ENCODE measurements at regions not wholly inside any gene's neighbourhood (a gene's known extent, or its start where the extent isn't known, plus 50 kb on each side); places are given as distances from the start of the nearest gene placed in this dataset.

DNA sequence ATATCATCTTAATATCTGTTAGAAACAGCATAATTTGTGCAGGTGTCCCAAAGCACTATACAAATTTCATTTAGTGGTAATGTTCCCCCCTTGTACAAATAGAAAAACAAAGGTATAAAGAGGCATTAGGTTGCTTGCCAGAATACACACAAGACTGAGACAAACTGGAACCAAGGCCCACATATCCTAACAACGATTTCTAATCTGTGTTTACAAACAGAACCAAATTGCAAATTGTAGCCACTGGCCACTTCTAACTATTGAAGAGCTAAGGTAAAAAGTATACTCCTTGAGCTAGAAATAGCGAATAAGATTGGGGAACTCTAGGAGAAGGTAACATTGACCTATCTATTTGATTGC is 526.1 kb downstream of the KLF12 start:
- no peak overlapping the region for H3K27ac ChIP-seq
- no peaks in the 10 kb centered on the region for H3K27me3 ChIP-seq (ENCODE audit: insufficient read depth, low read depth)
- TF ChIP-seq, protein P1, sequence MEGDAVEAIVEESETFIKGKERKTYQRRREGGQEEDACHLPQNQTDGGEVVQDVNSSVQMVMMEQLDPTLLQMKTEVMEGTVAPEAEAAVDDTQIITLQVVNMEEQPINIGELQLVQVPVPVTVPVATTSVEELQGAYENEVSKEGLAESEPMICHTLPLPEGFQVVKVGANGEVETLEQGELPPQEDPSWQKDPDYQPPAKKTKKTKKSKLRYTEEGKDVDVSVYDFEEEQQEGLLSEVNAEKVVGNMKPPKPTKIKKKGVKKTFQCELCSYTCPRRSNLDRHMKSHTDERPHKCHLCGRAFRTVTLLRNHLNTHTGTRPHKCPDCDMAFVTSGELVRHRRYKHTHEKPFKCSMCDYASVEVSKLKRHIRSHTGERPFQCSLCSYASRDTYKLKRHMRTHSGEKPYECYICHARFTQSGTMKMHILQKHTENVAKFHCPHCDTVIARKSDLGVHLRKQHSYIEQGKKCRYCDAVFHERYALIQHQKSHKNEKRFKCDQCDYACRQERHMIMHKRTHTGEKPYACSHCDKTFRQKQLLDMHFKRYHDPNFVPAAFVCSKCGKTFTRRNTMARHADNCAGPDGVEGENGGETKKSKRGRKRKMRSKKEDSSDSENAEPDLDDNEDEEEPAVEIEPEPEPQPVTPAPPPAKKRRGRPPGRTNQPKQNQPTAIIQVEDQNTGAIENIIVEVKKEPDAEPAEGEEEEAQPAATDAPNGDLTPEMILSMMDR (conservative IDR thresholded peaks at IDR 0.05; ENCODE audit: low read depth, low read length), result no peak
- H3K4me2 ChIP-seq, result no peak overlapping the region
- H2AFZ ChIP-seq (ENCODE audit: low read depth), result no peak overlapping the region
- H3K9ac ChIP-seq, result no peak overlapping the region
- no peak overlapping the region for H3K4me3 ChIP-seq (IDR thresholded peaks at IDR 0.05; ENCODE audit: insufficient read depth, low read depth, low read length)
- H3K79me2 ChIP-seq (ENCODE audit: insufficient read depth, low read depth), result no peaks in the 10 kb centered on the region
- H3K36me3 ChIP-seq (ENCODE audit: insufficient read depth), result no peaks in the 10 kb centered on the region
- no peaks in the 10 kb centered on the region for H3K4me1 ChIP-seq (ENCODE audit: low read depth, poor library complexity, severe bottlenecking)
- H4K20me1 ChIP-seq (ENCODE audit: insufficient read depth), result no peaks in the 10 kb centered on the region

DNA sequence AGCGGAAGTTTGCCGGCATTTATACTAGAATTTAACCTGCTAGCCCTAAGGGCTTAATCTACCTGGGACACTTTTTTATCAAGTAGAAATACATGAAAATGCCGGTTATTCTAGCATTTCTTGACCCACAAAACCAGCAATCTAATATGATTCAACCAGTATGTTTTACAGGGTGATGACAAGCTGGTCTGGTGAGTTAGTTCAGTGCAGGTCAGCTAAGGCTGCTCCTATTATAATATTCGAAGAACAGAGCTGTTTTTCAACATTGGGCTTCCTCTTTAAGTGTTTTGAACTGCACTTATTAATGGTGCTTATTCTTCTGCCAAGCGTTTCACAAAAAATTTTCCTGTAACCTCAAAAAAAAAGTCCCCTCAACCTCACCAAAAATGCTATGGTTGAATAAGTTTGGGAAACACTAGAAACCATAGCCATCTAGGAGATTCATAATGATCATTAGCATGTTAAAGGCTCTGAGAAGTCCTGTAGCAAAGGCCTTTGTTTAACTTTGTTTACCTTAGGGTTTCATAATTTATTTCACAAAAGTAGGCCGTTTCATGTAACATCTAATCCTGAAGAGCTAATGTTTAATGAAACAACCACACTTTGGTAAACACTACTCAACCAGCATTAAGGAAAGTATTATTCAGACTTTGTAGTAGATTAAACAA is 526.6 kb downstream of the KLF12 start:
- H2AFZ ChIP-seq (ENCODE audit: low read depth), result no peak overlapping the region
- H3K4me3 ChIP-seq (IDR thresholded peaks at IDR 0.05; ENCODE audit: insufficient read depth, low read depth, low read length), result no peak overlapping the region
- H3K27me3 ChIP-seq (ENCODE audit: insufficient read depth, low read depth), result no peaks in the 10 kb centered on the region
- H3K9ac ChIP-seq, result no peak overlapping the region
- H4K20me1 ChIP-seq (ENCODE audit: insufficient read depth), result no peaks in the 10 kb centered on the region
- TF ChIP-seq, protein P1 (conservative IDR thresholded peaks at IDR 0.05; ENCODE audit: low read depth, low read length), result no peak
- H3K27ac ChIP-seq, result no peak overlapping the region
- H3K36me3 ChIP-seq (ENCODE audit: insufficient read depth), result no peaks in the 10 kb centered on the region
- no peaks in the 10 kb centered on the region for H3K79me2 ChIP-seq (ENCODE audit: insufficient read depth, low read depth)
- H3K4me1 ChIP-seq (ENCODE audit: low read depth, poor library complexity, severe bottlenecking), result no peaks in the 10 kb centered on the region
- H3K4me2 ChIP-seq, result no peak overlapping the region

DNA sequence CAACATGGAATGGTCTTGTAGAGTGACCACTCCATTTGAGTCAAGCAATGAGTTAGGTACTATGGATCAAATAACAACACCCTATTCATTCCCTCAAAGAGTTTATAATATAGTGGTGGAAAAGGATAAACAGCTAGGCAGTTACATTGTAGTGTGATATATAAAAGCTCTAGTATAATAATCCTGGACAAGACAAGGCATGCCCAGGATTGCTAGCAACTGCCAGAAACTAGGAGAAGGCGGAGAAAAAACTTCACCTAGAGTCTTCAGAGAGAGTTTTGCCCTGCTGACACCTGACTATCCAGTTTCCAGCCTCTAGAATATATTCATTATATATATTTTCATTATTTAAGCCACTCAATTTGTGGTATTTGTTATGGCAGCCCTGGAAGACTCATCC is 530.6 kb downstream of the KLF12 start:
- Histone ChIP-seq H3K27ac (no peak overlapping the region), H3K4me2 (no peak overlapping the region), H3K79me2 (ENCODE audit: insufficient read depth, low read depth) (no peaks in the 10 kb centered on the region), H3K9ac (no peak overlapping the region), H4K20me1 (ENCODE audit: insufficient read depth) (no peaks in the 10 kb centered on the region), H3K36me3 (ENCODE audit: insufficient read depth) (no peaks in the 10 kb centered on the region), H3K4me1 (ENCODE audit: low read depth, poor library complexity, severe bottlenecking) (no peaks in the 10 kb centered on the region), H2AFZ (ENCODE audit: low read depth) (no peak overlapping the region), H3K4me3 (IDR thresholded peaks at IDR 0.05; ENCODE audit: insufficient read depth, low read depth, low read length) (no peak overlapping the region), H3K27me3 (ENCODE audit: insufficient read depth, low read depth) (no peaks in the 10 kb centered on the region)
- TF ChIP-seq, protein P1 (conservative IDR thresholded peaks at IDR 0.05; ENCODE audit: low read depth, low read length), result no peak

DNA sequence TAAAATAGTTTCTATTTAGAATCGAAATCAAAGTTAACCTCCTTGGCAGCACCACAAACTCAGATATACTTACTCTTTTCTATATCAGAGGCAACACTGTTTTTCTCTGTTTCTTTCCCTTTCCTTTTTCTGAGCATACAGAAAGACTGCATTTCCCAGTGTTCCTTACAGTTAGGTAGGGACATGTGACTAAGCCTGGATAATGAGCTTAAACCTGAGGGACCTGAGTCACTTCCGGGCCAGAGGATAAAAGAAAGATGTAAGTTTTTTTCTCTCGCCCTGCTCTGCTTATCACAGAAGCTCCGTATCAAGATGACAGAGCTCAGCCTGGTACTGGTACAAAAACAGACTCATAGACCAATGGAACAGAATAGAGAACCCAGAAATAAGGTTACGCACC is 531.9 kb downstream of the KLF12 start:
- TF ChIP-seq, protein P1 (conservative IDR thresholded peaks at IDR 0.05; ENCODE audit: low read depth, low read length), result no peak
- no peak overlapping the region for H3K9ac ChIP-seq
- no peak overlapping the region for H3K27ac ChIP-seq
- no peak overlapping the region for H3K4me2 ChIP-seq
- H3K4me1 ChIP-seq (ENCODE audit: low read depth, poor library complexity, severe bottlenecking), result no peaks in the 10 kb centered on the region
- H4K20me1 ChIP-seq (ENCODE audit: insufficient read depth), result no peaks in the 10 kb centered on the region
- H3K27me3 ChIP-seq (ENCODE audit: insufficient read depth, low read depth), result no peaks in the 10 kb centered on the region
- H2AFZ ChIP-seq (ENCODE audit: low read depth), result no peak overlapping the region
- H3K79me2 ChIP-seq (ENCODE audit: insufficient read depth, low read depth), result no peaks in the 10 kb centered on the region
- no peaks in the 10 kb centered on the region for H3K36me3 ChIP-seq (ENCODE audit: insufficient read depth)
- no peak overlapping the region for H3K4me3 ChIP-seq (IDR thresholded peaks at IDR 0.05; ENCODE audit: insufficient read depth, low read depth, low read length)
